GM21723 (cell line): ENCODE measurements at regions not wholly inside any gene's neighbourhood (a gene's known extent, or its start where the extent isn't known, plus 50 kb on each side); places are given as distances from the start of the nearest gene placed in this dataset.
"Not testable (repeated sequence)": the region's sequence is repeated elsewhere in the genome, so short reads cannot be mapped to it uniquely, and the experiment has no call there.

Experiments
- ATAC-seq: cut with Tn5 transposase; IDR thresholded peaks from one replicate; pipeline ENCODE4 v1.9.1; 2021; ENCODE audit warnings: mild to moderate bottlenecking, moderate library complexity; ENCODE audit not compliant: unreplicated experiment

GRCh38 chr18:75691483-75691882 lies 264.0 kb upstream of the SMIM21 start:
- no peak for ATAC-seq

GRCh38 chr18:75690283-75690682 lies 262.8 kb upstream of the SMIM21 start:
- ATAC-seq: not testable (repeated sequence)

GRCh38 chr18:75687626-75688025 lies 260.1 kb upstream of the SMIM21 start:
- ATAC-seq: no peak

DNA sequence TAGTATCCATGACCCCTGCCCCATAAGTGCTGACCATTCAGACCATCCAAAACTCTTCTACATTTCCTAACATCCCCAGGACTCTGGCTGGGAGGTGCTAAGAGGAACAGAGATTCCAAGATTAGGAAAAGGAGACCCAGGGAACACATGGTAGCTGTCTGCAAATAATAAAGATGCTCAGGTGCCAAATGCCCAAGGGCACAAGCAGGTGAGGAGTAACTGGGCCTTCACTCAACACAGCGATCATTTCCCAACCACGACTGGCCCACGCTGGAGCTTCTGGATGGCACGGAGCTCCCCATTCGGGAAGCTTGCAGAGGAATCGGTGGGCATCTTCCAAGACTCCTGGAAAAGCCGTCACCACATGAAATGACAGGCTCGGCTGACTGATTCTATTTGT lies 255.9 kb upstream of the SMIM21 start:
- no peak for ATAC-seq

DNA sequence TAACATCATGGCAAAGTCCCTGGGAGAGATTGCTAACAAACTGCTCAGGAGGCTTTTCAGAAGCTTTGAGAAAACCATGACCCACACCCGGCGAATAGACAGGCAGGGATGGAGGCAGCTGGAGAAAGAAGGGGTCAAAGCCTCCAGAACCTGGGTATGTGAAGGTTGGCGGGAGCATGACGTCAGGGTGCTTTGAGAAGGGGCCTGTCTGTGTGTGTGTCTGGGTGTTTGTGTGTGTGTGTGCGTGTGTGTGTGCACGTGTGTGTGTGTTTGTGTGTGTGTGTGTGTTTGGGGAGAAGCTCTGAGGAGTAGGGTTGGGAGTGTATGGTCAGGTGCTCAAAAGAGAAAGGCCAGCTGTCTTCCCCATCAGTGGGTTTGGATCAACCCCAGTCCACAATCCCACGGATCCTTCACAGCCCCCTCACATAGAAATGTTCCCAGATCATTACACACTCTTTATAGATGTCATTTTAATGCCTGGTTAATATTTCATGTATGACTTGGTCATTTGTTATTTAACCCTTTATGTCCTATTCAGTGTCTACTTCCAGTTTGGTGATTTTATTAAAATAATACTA lies 254.1 kb upstream of the SMIM21 start:
- no peak for ATAC-seq

DNA sequence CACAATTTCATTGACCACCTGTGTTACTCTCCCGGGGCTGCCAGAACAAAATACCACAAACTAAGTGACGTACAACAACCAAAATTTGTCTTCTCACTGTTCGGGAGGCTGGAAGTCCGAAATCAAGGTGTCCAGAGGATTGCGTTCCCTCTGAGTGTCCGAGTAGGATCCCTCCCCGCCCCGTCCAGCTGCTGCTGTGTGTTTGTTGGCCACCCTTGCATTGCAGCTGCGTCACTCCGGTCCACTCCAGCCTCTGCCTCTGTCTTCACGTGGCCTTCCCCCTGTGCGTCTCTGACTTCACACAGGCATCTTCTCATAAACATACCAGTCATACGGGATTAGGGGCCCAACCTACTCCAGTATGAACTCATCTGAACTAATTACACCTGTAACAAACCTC lies 251.8 kb upstream of the SMIM21 start:
- no peak for ATAC-seq

DNA sequence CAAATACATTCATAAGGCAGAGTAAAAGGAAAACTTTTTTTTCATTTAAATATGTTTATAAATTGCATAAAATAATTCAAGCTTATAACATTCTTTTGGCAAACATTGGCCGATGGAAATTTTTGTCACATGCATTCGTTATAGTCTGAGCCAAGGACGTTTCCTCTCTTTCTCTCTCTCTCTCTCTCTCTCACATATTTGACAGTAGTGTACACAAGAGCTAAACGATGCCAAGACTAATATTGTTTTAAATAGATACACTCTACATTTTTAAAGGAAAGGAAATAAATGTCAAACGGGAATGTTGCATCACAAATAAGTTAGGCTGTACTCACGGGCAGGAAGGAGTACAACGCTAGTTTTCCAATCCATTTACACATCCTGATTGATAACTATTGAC lies 251.1 kb upstream of the SMIM21 start:
- ATAC-seq: no peak

GRCh38 chr18:75677696-75678455 lies 250.4 kb upstream of the SMIM21 start:
- no peak for ATAC-seq

GRCh38 chr18:75660932-75661331 lies 233.4 kb upstream of the SMIM21 start:
- no peak for ATAC-seq

GRCh38 chr18:75659535-75660023 lies 232.1 kb upstream of the SMIM21 start:
- ATAC-seq: no peak

- ATAC-seq: no peak
Observed at GRCh38 chr18:75658330-75658729, 230.8 kb upstream of the SMIM21 start.

- ATAC-seq: no peak
Observed at GRCh38 chr18:75656563-75657247, 229.2 kb upstream of the SMIM21 start.

GRCh38 chr18:75656035-75656434 lies 228.5 kb upstream of the SMIM21 start:
- no peak for ATAC-seq

DNA sequence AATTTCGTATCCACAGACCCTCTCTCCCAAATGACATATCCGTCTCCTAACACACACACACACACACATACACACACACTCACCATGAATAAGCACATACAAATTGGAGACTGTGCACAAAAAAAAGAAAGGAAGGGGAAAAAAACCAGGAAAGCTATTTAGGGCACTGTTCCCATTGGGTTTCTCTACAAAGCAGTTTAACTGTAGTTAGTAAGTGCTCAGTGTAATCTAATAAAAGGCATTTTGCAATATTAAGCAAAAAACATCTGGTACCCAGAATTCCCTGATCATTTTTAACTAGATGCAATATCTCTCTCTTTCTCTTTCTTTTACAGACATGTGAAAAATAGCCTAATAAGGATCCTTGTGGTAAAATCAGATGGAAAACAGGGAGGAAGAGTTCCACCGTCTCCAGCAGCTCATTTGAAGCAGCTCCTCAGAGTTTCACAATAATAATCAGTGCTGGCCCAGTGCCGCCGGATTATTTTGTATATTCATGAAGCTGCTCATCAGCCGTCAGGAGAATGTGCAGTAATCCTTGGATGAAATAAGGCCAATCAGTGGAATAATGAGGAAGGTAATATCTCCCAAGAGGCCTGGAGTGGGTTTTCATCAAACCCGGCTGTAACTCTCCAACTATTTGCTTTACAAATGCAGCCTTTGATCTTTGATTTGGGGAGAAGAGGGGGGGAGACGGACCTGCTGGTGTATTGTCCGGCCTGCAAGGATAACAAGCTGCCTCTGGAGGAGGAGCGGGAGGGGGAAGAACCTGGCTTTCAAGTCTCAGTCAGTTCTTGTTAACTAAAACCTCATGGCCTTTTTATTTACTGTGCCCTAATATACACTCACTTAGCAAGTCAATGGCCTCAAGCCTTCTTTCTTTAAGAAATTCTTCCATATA lies 227.6 kb upstream of the SMIM21 start:
- no peak for ATAC-seq

DNA sequence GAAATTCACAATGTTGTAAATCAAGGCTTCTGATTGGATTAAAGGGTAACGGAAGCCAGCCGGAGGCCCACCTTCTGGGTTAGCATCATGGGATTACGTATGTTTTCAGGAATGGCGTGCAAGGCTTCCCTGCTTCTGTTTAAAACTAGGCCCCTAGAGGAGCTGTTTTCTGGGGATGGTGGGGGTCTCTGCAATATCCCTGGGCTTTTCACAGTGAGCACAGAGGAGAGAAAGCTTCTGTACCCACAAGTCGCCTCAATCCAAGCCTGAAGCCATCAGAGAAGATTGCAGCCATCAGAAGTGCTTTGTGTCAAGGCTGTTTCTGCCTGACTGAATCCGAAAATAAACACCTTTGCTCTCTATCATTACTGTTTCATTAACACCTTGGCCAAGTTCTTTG lies 226.9 kb upstream of the SMIM21 start:
- ATAC-seq: no peak

DNA sequence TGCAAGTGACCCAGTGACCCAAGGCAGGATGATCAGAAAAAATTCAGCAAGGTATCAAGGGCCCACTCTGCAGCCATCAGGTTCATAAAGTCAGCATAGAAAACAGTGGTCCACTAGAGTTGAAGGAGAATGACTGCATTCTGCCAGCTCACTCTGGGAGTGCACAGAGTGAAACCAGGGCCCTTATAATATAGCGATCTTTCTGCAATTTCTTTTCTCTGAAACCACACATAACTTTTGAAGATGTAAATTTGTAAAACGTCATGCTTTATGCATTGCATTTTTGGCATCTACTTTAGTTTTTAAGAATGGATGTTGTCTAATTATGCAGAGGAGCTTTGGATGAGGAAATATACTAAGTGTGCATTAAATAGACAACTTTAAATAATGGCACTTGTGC lies 225.0 kb upstream of the SMIM21 start:
- ATAC-seq: no peak

- no peak for ATAC-seq
Observed at GRCh38 chr18:75644871-75645270, 217.4 kb upstream of the SMIM21 start.

DNA sequence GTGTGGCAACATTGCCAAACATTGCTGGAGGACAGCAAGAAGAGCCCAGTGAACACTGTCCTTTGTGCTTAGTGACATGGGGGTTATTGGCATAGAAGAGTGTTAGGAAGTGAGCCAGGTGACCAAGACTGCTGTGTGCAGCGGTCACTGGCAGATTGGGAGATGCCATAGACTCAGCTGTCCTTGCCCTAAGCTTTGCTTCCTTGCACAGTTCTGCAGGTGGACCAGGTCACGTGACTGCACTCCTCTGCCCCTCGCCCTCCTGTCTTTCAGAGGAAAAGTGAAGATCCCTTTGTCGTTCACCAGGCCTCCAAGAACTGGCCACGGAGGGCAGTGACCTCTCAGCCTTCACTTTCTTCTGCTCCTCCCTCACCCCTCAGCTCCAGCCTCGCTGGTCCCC lies 215.6 kb upstream of the SMIM21 start:
- no peak for ATAC-seq

DNA sequence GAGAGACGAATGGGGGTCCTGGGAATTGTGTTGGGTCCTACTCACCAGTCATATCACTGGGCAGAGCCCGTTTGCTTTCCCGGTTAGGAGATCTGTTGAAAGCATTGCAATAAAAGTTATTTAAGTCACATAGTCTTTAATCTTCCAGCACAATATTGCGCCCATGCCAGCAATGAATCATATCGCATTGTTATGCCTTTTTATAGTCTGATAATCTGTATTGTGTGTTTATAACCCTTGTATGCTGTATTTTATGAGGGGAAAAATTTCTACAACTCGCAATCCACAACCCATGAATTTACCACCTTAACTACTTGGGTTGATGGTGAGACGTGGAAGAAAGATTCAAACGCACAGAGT lies 211.9 kb upstream of the SMIM21 start:
- ATAC-seq: no peak

GRCh38 chr18:75638776-75639471 lies 211.4 kb upstream of the SMIM21 start:
- ATAC-seq: no peak
